B cell (primary cell): ENCODE measurements at regions not wholly inside any gene's neighbourhood (a gene's known extent, or its start where the extent isn't known, plus 50 kb on each side); places are given as distances from the start of the nearest gene placed in this dataset.

ENCODE experiments used
- ATAC-seq: fragments of 200-7000 bp; cut with Tn5 transposase; one replicate; pipeline ENCODE4 v1.10.0; 2021; ENCODE audit warnings: low read depth, mild to moderate bottlenecking, moderate number of reproducible peaks, moderate library complexity
- CTCF ChIA-PET: fragments of 350-600 bp; sonication (Branson Sonifier 250); formaldehyde crosslinking; loops from one replicate; lab custom pipeline; 2021; ENCODE audit warnings: antibody characterized with exemption, inconsistent platforms; lab: Charles Lee
- POLR2A ChIA-PET: fragments of 350-600 bp; sonication (Branson Sonifier 250); formaldehyde crosslinking; loops from one replicate; lab custom pipeline; 2021; ENCODE audit warnings: antibody characterized with exemption; lab: Charles Lee
- DNase-seq: peaks from one replicate; pipeline ENCODE4 v3.0.0; 2013
- H2AFZ ChIP-seq: 2 replicates; pipeline ENCODE4 v1.6.1; 2012; ENCODE audit warnings: mild to moderate bottlenecking, low read depth, low read length; ENCODE audit not compliant: insufficient read depth, poor library complexity, severe bottlenecking
- H3K27ac ChIP-seq, 2 donors: 1 replicate in 1 of 2; 2 replicates in 1 of 2; pipeline ENCODE4 v1.5.1; 2012 to 2013; ENCODE audit warnings: low read length in 2 of 2, mild to moderate bottlenecking in 2 of 2, moderate library complexity in 1 of 2
- H3K27me3 ChIP-seq, 4 experiments: fragments of 200-600 bp in 1 of 4; sonication (generic) in 1 of 4; replicated peaks in 1 of 4; 1 replicate in 2 of 4; 2 replicates in 2 of 4; pipeline versions ENCODE4 v1.6.1 to v1.7.0; 2013 to 2016; ENCODE audit warnings: low read length in 3 of 4, mild to moderate bottlenecking in 2 of 4, mixed read lengths in 1 of 4, moderate library complexity in 1 of 4; ENCODE audit not compliant: insufficient read depth in 4 of 4, control insufficient read depth in 3 of 4; ENCODE audit errors: control extremely low read depth in 1 of 4
- H3K36me3 ChIP-seq, 2 experiments: replicated peaks in 1 of 2; 1 replicate in 1 of 2; 2 replicates in 1 of 2; pipeline versions ENCODE4 v1.6.1 to v1.7.1; 2013; ENCODE audit warnings: low read length in 1 of 2; ENCODE audit not compliant: insufficient read depth in 2 of 2, control insufficient read depth in 1 of 2; ENCODE audit errors: control extremely low read depth in 1 of 2, extremely low read depth in 1 of 2
- H3K4me1 ChIP-seq, 2 donors: fragments of 200-600 bp in 1 of 2; sonication (generic) in 1 of 2; 1 replicate in 1 of 2; 2 replicates in 1 of 2; pipeline versions ENCODE4 v1.5.1 to v1.6.1; 2013 to 2017; ENCODE audit warnings: low read length in 2 of 2; ENCODE audit not compliant: control insufficient read depth in 2 of 2, insufficient read depth in 2 of 2
- H3K4me2 ChIP-seq: replicated peaks from 2 replicates; pipeline ENCODE3; 2012; ENCODE audit warnings: mild to moderate bottlenecking, low read depth, low read length; ENCODE audit not compliant: poor library complexity, severe bottlenecking
- H3K4me3 ChIP-seq, 5 experiments: fragments of 200-600 bp in 1 of 5; sonication (generic) in 1 of 5; 1 replicate in 3 of 5; 2 replicates in 2 of 5; pipeline versions ENCODE4 v1.5.1 to v1.7.0; 2011 to 2016; ENCODE audit warnings: low read length in 4 of 5, mild to moderate bottlenecking in 4 of 5, low read depth in 2 of 5, control low read depth in 1 of 5, moderate library complexity in 1 of 5; ENCODE audit not compliant: insufficient read depth in 1 of 5; ENCODE audit errors: control extremely low read depth in 1 of 5, extremely low read depth in 1 of 5
- H3K79me2 ChIP-seq: fragments of 200-600 bp; sonication (generic); one replicate; pipeline ENCODE4 v1.6.0; 2016; ENCODE audit warnings: low read length; ENCODE audit not compliant: control insufficient read depth, insufficient read depth
- H3K9ac ChIP-seq: fragments of 200-600 bp; sonication (generic); 2 replicates; pipeline ENCODE4 v1.6.1; 2017; ENCODE audit warnings: mild to moderate bottlenecking, low read length, moderate library complexity
- H3K9me3 ChIP-seq, 3 donors: one replicate each; pipeline versions ENCODE4 v1.6.1 to v1.7.1; 2013; ENCODE audit warnings: low read length in 2 of 3; ENCODE audit not compliant: control insufficient read depth in 2 of 3, insufficient read depth in 1 of 3; ENCODE audit errors: control extremely low read depth in 1 of 3
- H4K20me1 ChIP-seq: 2 replicates; pipeline ENCODE4 v1.6.0; 2012; ENCODE audit warnings: mild to moderate bottlenecking, low read length; ENCODE audit not compliant: insufficient read depth, control insufficient read depth, poor library complexity, severe bottlenecking
- H3K27ac Mint-ChIP-seq: one replicate; pipeline ENCODE4 v1.8.0; 2021; ENCODE audit warnings: mixed read lengths
- H3K27me3 Mint-ChIP-seq: one replicate; pipeline ENCODE4 v1.8.0; 2021; ENCODE audit warnings: mixed read lengths
- H3K4me1 Mint-ChIP-seq: one replicate; pipeline ENCODE4 v1.8.0; 2021; ENCODE audit warnings: mixed read lengths
- H3K4me3 Mint-ChIP-seq: one replicate; pipeline ENCODE4 v1.8.0; 2021; ENCODE audit warnings: mixed read lengths
- H3K9me3 Mint-ChIP-seq: one replicate; pipeline ENCODE4 v1.8.0; 2022; ENCODE audit warnings: mixed read lengths; ENCODE audit not compliant: insufficient read depth
- CTCF ChIP-seq: fragments of 200-600 bp; IDR thresholded peaks from one replicate; pipeline ENCODE4 v1.8.0; 2022; ENCODE audit warnings: antibody characterized with exemption, mild to moderate bottlenecking
- EZH2 ChIP-seq: IDR thresholded peaks from 2 replicates; pipeline ENCODE4 v1.6.1; 2012; ENCODE audit warnings: borderline replicate concordance, low read depth, mild to moderate bottlenecking, moderate library complexity, low read length; ENCODE audit not compliant: insufficient read depth, poor library complexity, severe bottlenecking
- WGBS: methylation state at CpG from one replicate; pipeline ENCODE4 v1.1.5; 2013; ENCODE audit warnings: missing lambda C conversion rate; ENCODE audit not compliant: insufficient coverage; 5-methylcytosine and 5-hydroxymethylcytosine counted together
- intact Hi-C: fragments of 100-400 bp; cut with micrococcal nuclease; formaldehyde crosslinking; loops from one replicate; pipeline ENCODE4 v1.10.0; 2022

- Histone ChIP-seq H3K4me1 (peaks cover 8 to 10% of the 10 kb centered on the region in 2 donors), H3K27me3 (no peaks in the 10 kb centered on the region), H3K9me3 (no peaks in the 10 kb centered on the region), H2AFZ (no peak overlapping the region), H3K4me3 (no peak overlapping the region), H3K79me2 (no peaks in the 10 kb centered on the region), H3K27ac (no peak overlapping the region), H3K9ac (no peak overlapping the region), H4K20me1 (no peaks in the 10 kb centered on the region), H3K4me2 (no peak overlapping the region), H3K36me3 (no peaks in the 10 kb centered on the region)
- no peak for ATAC-seq
- no peak overlapping the region for H3K27ac Mint-ChIP-seq
- no peak for TF ChIP-seq EZH2
- no peak for TF ChIP-seq CTCF
- no peak for DNase-seq
- POLR2A ChIA-PET, result no interaction called here
- CTCF ChIA-PET, result interaction anchor here (1.1 kb wide), 1 partner anchor 157 kb away, joined by 4 read pairs; no protein-coding TSS in a partner anchor
- no peak overlapping the region for H3K4me3 Mint-ChIP-seq
- no peaks in the 10 kb centered on the region for H3K9me3 Mint-ChIP-seq
- intact Hi-C loops, result no loop called here
- no CpG with 5 or more reads among the region's 4 CpGs for WGBS
- peaks cover 9% of the 10 kb centered on the region for H3K4me1 Mint-ChIP-seq
- no peaks in the 10 kb centered on the region for H3K27me3 Mint-ChIP-seq
Measured at GRCh38 chr1:244958593-244958992, 94.2 kb upstream of the HNRNPU start.

- 0% methylated on average over 2 of the region's 6 CpGs for WGBS
- H3K27ac ChIP-seq, result peak overlapping the region in 1 of 2 donors; percentile 68
- no peaks in the 10 kb centered on the region for H3K36me3 ChIP-seq
- no peaks in the 10 kb centered on the region for H3K9me3 ChIP-seq
- Mint-ChIP-seq H3K4me1 (peaks cover 9% of the 10 kb centered on the region), H3K9me3 (no peaks in the 10 kb centered on the region), H3K27ac (peak overlapping the region; percentile 72), H3K4me3 (peak overlapping the region; percentile 6), H3K27me3 (no peaks in the 10 kb centered on the region)
- DNase-seq, result peak; percentile 57
- H4K20me1 ChIP-seq, result no peaks in the 10 kb centered on the region
- H3K4me1 ChIP-seq, result peaks cover 8 to 10% of the 10 kb centered on the region in 2 donors
- CTCF ChIA-PET, result interaction anchor here (0.6 to 1.1 kb wide), 2 partner anchors 13 to 39 kb away, joined by 3 to 5 read pairs; no protein-coding TSS in a partner anchor
- POLR2A ChIA-PET, result interaction anchor here (0.5 kb wide), 1 partner anchor 13 kb away, joined by 5 read pairs; no protein-coding TSS in a partner anchor
- peak overlapping the region; percentile 48 for H2AFZ ChIP-seq
- peak overlapping the region; percentile 9 for H3K9ac ChIP-seq
- no peaks in the 10 kb centered on the region for H3K79me2 ChIP-seq
- intact Hi-C loops, result no loop called here
- peak overlapping the region; percentile 43 for H3K4me2 ChIP-seq
- peak; percentile 28 for ATAC-seq
- TF ChIP-seq CTCF (no peak), EZH2 (no peak)
- no peaks in the 10 kb centered on the region for H3K27me3 ChIP-seq
- peak overlapping the region in 1 of 5 experiments; percentile 27 for H3K4me3 ChIP-seq
Measured at GRCh38 chr1:244957525-244957924, 93.2 kb upstream of the HNRNPU start.
